Effector memory CD4-positive, alpha-beta T cell (primary cell): ENCODE measurements at regions not wholly inside any gene's neighbourhood (a gene's known extent, or its start where the extent isn't known, plus 50 kb on each side); places are given as distances from the start of the nearest gene placed in this dataset.
"Not testable (repeated sequence)": the region's sequence is repeated elsewhere in the genome, so short reads cannot be mapped to it uniquely, and the experiment has no call there.

Source experiments
- DNase-seq, 3 donors: peaks; one replicate each; pipeline ENCODE4 v3.0.0-alpha.2; 2020
- H3K27ac ChIP-seq: 2 replicates; pipeline ENCODE4 v1.7.0; 2013; ENCODE audit warnings: mild to moderate bottlenecking, low read length, moderate library complexity; ENCODE audit not compliant: insufficient read depth, poor library complexity, severe bottlenecking
- H3K27me3 ChIP-seq: replicated peaks from 2 replicates; pipeline ENCODE4 v1.7.0; 2013; ENCODE audit warnings: mild to moderate bottlenecking, low read length; ENCODE audit not compliant: insufficient read depth, control insufficient read depth, poor library complexity, severe bottlenecking
- H3K36me3 ChIP-seq: 2 replicates; pipeline ENCODE4 v1.7.0; 2013; ENCODE audit warnings: mild to moderate bottlenecking, low read length, moderate library complexity; ENCODE audit not compliant: control insufficient read depth, insufficient read depth
- H3K4me1 ChIP-seq: 2 replicates; pipeline ENCODE4 v1.7.0; 2013; ENCODE audit warnings: low read length, mild to moderate bottlenecking; ENCODE audit not compliant: control insufficient read depth, insufficient read depth, poor library complexity, severe bottlenecking
- H3K4me3 ChIP-seq: 2 replicates; pipeline ENCODE4 v1.7.0; 2013; ENCODE audit warnings: low read length, low read depth, mild to moderate bottlenecking; ENCODE audit not compliant: insufficient read depth, poor library complexity, severe bottlenecking
- H3K9me3 ChIP-seq: 2 replicates; pipeline ENCODE4 v1.7.0; 2013; ENCODE audit warnings: mild to moderate bottlenecking, low read length, moderate library complexity; ENCODE audit not compliant: control insufficient read depth

DNA sequence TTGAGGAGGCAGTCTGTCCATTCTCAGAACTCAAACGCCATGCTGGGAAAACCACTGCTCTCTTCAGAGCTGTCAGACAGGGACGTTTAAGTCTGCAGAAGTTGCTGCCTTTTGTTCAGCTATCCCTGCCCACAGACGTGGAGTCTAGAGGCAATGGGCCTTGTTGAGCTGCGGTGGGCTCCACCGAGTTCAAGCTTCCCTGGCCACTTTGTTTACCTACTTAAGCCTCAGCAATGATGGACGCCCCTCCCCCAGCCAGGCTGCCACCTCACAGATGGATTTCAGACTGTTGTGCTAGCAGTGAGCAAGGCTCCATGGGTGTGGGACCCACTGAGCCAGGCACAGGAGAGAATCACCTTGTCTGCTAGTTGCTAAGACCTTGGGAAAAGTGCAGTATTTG is 375.1 kb downstream of the ZNF33B start:
- DNase-seq, H3K27ac ChIP-seq, H3K4me3 ChIP-seq, H3K4me1 ChIP-seq, H3K27me3 ChIP-seq, H3K9me3 ChIP-seq, H3K36me3 ChIP-seq: not testable (repeated sequence)

DNA sequence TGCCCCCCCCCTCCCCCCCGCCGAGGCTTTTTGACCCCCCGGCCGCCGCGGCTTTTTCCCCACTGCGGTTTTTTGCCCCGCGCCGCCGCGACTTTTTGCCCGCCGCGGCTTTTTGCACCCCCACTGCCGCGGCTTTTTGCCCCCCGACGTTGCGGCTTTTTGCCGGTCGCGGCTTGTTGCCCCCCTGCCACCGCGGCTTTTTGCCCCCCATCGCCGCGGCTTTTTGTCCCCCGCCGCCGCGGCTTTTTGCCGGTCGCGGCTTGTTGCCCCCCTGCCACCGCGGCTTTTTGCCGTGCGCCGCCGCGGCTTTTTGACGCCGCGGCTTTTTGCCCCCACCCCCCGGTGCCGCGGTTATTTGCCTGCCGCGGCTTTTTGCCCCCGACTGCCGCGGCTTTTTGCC is 395.4 kb downstream of the ZNF33B start:
- not testable (repeated sequence) for H3K9me3 ChIP-seq, H3K4me1 ChIP-seq, DNase-seq, H3K27me3 ChIP-seq, H3K4me3 ChIP-seq, H3K36me3 ChIP-seq, H3K27ac ChIP-seq

DNA sequence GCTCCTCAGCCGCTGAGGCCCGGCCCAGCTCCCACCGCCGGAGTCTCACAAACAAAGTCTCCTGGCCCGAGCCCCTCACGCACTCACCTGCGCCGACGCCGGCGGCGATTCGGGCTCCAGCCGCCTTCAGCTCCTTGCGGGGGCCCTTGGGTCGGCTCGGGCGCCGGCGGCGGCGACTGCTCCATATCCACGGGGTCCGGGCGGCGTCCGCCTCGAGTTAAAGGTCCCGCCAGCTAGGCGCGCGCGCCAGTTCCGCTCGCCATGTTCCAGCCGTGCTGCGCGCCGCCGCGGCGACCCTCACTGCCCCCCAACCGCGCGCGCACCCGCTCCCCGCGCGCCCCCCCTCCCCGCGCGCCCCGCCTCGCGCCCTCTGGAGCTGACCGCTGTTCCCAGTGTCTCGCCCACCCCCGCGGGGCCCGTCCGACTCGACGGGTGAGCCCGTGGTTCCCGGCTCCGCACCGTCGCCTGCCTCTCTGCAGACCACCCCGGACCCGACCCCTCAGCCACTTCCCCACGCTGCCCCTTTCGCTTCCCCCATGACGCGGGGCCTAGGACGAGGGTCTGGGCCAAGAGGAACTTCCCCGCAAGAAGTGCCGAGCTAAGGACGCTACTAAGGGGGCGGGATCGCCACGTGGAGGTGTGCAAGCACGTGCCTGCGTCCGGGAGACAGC is 396.1 kb downstream of the ZNF33B start:
- Histone ChIP-seq H3K27ac (no peak overlapping the region), H3K4me1 (no peaks in the 10 kb centered on the region), H3K4me3 (no peak overlapping the region), H3K36me3 (no peaks in the 10 kb centered on the region), H3K9me3 (no peaks in the 10 kb centered on the region), H3K27me3 (no peaks in the 10 kb centered on the region)
- DNase-seq = no peak

DNA sequence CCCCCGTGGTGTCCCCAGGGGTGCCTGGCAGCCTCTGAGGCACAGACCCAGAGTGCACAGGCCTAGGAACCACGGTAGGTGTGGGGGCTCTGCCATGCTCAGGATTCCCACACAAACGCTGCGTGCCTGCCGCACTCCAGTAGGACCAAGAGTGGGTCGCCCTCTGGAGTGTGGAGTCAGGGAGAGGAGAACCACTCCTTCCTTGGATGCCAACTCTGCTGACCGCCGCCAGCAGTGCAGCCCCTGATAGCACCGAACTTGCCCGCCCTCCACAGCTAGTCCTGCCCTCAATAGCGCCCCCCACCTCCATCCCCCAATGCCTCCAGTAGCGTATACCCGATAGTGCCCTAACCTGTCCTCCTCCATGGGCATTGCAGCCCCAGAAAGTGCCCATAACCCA is 402.0 kb downstream of the ZNF33B start:
- H3K4me1 ChIP-seq, H3K4me3 ChIP-seq, H3K27ac ChIP-seq, H3K9me3 ChIP-seq, DNase-seq, H3K27me3 ChIP-seq, H3K36me3 ChIP-seq: not testable (repeated sequence)

DNA sequence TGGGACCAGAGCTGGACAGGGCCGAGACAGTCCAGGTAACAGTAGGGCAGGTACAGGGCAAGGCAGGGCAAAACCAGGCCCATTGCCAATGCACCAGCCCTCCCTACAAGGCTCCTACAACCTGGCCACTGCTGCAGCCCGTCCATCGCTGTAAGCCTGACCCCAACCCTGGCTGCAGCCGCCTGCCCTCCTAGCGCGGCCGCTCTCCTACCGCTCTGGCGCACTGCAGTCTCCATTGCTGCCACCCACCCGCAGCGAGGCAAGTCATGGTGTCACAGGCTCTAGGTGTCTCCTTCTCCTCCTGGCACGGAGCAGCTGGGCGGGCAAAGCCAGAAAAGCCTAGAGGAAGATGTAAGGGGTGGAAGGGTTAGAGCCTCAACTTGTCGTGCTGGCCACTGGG is 402.6 kb downstream of the ZNF33B start:
- H3K27ac ChIP-seq, H3K4me3 ChIP-seq, H3K4me1 ChIP-seq, H3K9me3 ChIP-seq, H3K27me3 ChIP-seq, H3K36me3 ChIP-seq, DNase-seq: not testable (repeated sequence)

GRCh38 chr10:42235241-42235640 is 403.1 kb downstream of the ZNF33B start:
- H3K9me3 ChIP-seq, H3K27ac ChIP-seq, H3K36me3 ChIP-seq, DNase-seq, H3K4me3 ChIP-seq, H3K27me3 ChIP-seq, H3K4me1 ChIP-seq: not testable (repeated sequence)

DNA sequence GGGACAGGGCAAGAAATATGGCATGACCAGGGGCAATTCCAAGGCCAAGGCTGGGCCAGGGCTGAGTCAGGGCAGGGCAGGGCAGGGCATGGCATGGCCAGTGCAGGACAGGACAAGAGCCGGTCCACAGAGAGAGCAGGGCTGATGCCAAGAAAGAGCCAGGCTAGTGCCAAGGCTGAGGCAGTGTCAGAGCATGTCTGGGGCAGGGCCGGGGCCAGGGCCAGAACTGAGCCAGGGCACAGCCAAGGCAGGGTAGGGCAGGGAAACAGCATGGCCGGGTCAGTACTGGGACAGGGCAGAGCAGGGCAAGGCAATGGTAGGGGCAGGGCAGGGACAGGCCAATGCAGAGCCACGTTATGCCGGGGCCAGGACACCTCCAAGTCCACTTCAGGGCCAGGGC is 403.9 kb downstream of the ZNF33B start:
- not testable (repeated sequence) for H3K36me3 ChIP-seq, DNase-seq, H3K27me3 ChIP-seq, H3K9me3 ChIP-seq, H3K4me3 ChIP-seq, H3K4me1 ChIP-seq, H3K27ac ChIP-seq

DNA sequence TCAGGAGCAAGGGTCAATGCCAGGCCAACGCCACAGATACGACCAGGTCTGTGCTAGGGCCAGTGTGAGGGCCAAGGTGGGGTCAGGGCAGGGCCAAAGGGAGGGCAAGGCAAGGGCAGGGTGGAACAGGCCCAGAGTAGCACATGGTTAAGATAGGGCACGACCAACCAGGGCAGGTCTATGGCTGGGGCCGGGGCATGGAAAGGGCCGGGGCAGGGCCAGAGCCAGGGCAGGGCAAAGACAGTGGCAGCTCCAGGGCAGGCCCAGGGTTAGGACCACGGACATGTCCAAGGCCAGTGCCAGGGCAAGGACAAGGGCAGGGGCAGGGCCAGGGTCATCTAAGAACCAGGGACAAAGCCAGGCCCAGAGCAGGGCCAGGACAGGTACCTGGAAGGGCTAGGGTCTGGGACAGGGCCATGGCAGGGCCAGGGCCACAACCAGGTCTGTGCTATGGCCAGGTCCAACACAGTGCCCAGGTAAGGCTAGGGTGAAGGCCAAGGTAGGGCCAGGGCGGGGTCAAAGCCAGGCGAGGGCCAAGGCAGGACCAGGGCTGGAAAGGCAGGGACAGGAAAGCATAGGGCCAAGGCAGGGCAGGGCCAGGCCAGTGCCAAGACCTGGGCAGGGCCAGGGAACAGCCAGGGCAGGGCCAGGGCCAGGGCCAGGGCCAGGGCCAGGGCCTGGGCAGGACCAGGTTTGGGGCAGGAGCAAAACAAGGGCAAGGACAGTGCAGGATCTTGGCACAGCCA is 404.7 kb downstream of the ZNF33B start:
- not testable (repeated sequence) for H3K4me1 ChIP-seq, H3K36me3 ChIP-seq, H3K4me3 ChIP-seq, H3K27me3 ChIP-seq, H3K9me3 ChIP-seq, DNase-seq, H3K27ac ChIP-seq

DNA sequence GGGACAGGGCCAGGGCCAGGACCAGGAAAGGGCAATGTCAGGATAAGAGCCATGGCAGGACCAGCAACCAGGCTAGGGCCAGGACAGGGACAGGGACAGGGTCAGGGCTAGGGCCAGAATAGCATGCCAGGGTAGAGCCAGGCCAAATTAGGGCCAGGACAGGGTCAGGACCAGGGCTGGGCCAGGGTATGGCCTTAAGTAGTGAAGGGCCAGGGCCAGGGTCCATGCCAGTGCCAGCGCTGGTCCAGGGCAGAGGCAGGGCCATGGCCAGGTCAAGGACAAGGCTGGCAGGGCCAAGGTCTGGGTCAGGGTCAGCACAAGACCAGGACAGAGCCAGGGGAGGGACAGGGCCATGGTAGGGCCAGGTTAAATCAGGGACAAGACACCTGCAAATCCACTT is 405.4 kb downstream of the ZNF33B start:
- not testable (repeated sequence) for H3K27ac ChIP-seq, H3K9me3 ChIP-seq, DNase-seq, H3K4me1 ChIP-seq, H3K27me3 ChIP-seq, H3K36me3 ChIP-seq, H3K4me3 ChIP-seq

DNA sequence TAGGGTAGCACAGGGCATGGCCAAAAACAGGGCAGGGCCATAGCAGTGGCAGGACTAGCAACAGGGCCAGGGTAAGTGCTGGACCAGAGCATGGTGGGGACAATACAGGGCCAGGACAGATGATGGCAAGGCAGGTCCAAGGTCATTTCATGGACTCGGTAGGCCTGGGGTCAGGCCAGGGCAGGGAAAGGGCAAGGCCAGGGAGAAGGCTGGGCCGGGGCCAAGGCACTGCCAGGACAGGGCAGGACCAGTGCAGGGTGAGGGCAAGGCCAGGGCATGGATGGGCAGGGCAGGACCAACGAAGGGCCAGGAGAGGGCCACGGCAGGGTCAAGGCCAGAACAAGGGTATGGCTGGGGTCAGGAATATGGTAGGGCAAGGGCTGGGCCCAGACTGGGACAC is 407.6 kb downstream of the ZNF33B start:
- not testable (repeated sequence) for H3K27ac ChIP-seq, H3K9me3 ChIP-seq, H3K4me3 ChIP-seq, DNase-seq, H3K36me3 ChIP-seq, H3K27me3 ChIP-seq, H3K4me1 ChIP-seq
